DND-41 (cell line): ENCODE measurements at regions not wholly inside any gene's neighbourhood (a gene's known extent, or its start where the extent isn't known, plus 50 kb on each side); places are given as distances from the start of the nearest gene placed in this dataset.
"Not testable (repeated sequence)": the region's sequence is repeated elsewhere in the genome, so short reads cannot be mapped to it uniquely, and the experiment has no call there.

Experiments
- CTCF ChIP-seq: IDR thresholded peaks from 2 replicates; pipeline ENCODE4 v1.5.1; 2012; ENCODE audit warnings: borderline replicate concordance, low read length, moderate library complexity, mild to moderate bottlenecking; ENCODE audit not compliant: poor library complexity, severe bottlenecking; ENCODE audit errors: extremely low read depth
- EZH2 ChIP-seq: IDR thresholded peaks from 3 replicates; pipeline ENCODE4 v1.6.1; 2012; ENCODE audit warnings: borderline replicate concordance, low read depth, mild to moderate bottlenecking, moderate library complexity, low read length, inconsistent platforms; ENCODE audit not compliant: severe bottlenecking

- not testable (repeated sequence) for TF ChIP-seq EZH2, CTCF
Measured at GRCh38 chr12:105895197-105895832, 243.4 kb downstream of the NUAK1 start.
